ENCODE measurements at regions not wholly inside any gene's neighbourhood (a gene's known extent, or its start where the extent isn't known, plus 50 kb on each side); places are given as distances from the start of the nearest gene placed in this dataset.

GRCh38 chr5:68658810-68659372 is 434.9 kb upstream of the SLC30A5 start:
- no peak overlapping the region for H3K4me3 Mint-ChIP-seq
- no peak overlapping the region for H3K27ac ChIP-seq (ENCODE audit: low read depth in 1 of 2, low read length in 2 of 2)
- intact Hi-C loops (cut with DNase I, micrococcal nuclease): no loop called here
- ChIA-PET POLR2A (no interaction called here), CTCF (no interaction called here)
- H3K27me3 ChIP-seq (ENCODE audit: control insufficient read depth in 1 of 2, insufficient read depth in 2 of 2, low read length in 2 of 2): no peaks in the 10 kb centered on the region
- H3K9me3 ChIP-seq (ENCODE audit: control insufficient read depth in 1 of 2, insufficient read depth in 1 of 2, low read length in 2 of 2): no peaks in the 10 kb centered on the region
- H3K36me3 ChIP-seq (ENCODE audit: insufficient read depth, low read length): no peaks in the 10 kb centered on the region
- no peak overlapping the region for H3K27ac Mint-ChIP-seq
- no peaks in the 10 kb centered on the region for H3K9me3 Mint-ChIP-seq
- H3K4me1 ChIP-seq (ENCODE audit: insufficient read depth, low read length): no peaks in the 10 kb centered on the region
- ATAC-seq (ENCODE audit: poor library complexity) (no peak), DNase-seq (no peak)
- no peak overlapping the region for H3K4me3 ChIP-seq (ENCODE audit: low read length)
- no peak for TF ChIP-seq CTCF (IDR thresholded peaks at IDR 0.05)
- no peaks in the 10 kb centered on the region for H3K36me3 Mint-ChIP-seq (ENCODE audit: low read depth)
- H3K4me1 Mint-ChIP-seq (ENCODE audit: low read depth): no peaks in the 10 kb centered on the region
- H3K27me3 Mint-ChIP-seq: no peaks in the 10 kb centered on the region

GRCh38 chr5:68659881-68660280 is 433.9 kb upstream of the SLC30A5 start:
- TF ChIP-seq CTCF (IDR thresholded peaks at IDR 0.05): no peak
- POLR2A ChIA-PET: no interaction called here
- Mint-ChIP-seq H3K27me3 (no peaks in the 10 kb centered on the region), H3K36me3 (ENCODE audit: low read depth) (no peaks in the 10 kb centered on the region), H3K27ac (no peak overlapping the region), H3K4me3 (no peak overlapping the region), H3K4me1 (ENCODE audit: low read depth) (no peaks in the 10 kb centered on the region), H3K9me3 (no peaks in the 10 kb centered on the region)
- Histone ChIP-seq H3K36me3 (ENCODE audit: insufficient read depth, low read length) (no peaks in the 10 kb centered on the region), H3K9me3 (ENCODE audit: control insufficient read depth in 1 of 2, insufficient read depth in 1 of 2, low read length in 2 of 2) (no peaks in the 10 kb centered on the region), H3K4me3 (ENCODE audit: low read length) (no peak overlapping the region), H3K27me3 (ENCODE audit: control insufficient read depth in 1 of 2, insufficient read depth in 2 of 2, low read length in 2 of 2) (no peaks in the 10 kb centered on the region), H3K4me1 (ENCODE audit: insufficient read depth, low read length) (no peaks in the 10 kb centered on the region), H3K27ac (ENCODE audit: low read depth in 1 of 2, low read length in 2 of 2) (no peak overlapping the region)
- intact Hi-C loops (cut with DNase I, micrococcal nuclease): loop anchor here in 1 of 2 experiments (10.0 kb wide), 1 partner anchor 1415 kb away; no protein-coding TSS in a partner anchor
- no peak for DNase-seq
- ATAC-seq (ENCODE audit: poor library complexity): no peak
- CTCF ChIA-PET: no interaction called here

GRCh38 chr5:68661237-68661636 is 432.6 kb upstream of the SLC30A5 start:
- Histone ChIP-seq H3K27ac (ENCODE audit: low read depth in 1 of 2, low read length in 2 of 2) (no peak overlapping the region), H3K4me3 (ENCODE audit: low read length) (no peak overlapping the region), H3K36me3 (ENCODE audit: insufficient read depth, low read length) (no peaks in the 10 kb centered on the region), H3K9me3 (ENCODE audit: control insufficient read depth in 1 of 2, insufficient read depth in 1 of 2, low read length in 2 of 2) (no peaks in the 10 kb centered on the region), H3K4me1 (ENCODE audit: insufficient read depth, low read length) (no peaks in the 10 kb centered on the region), H3K27me3 (ENCODE audit: control insufficient read depth in 1 of 2, insufficient read depth in 2 of 2, low read length in 2 of 2) (no peaks in the 10 kb centered on the region)
- no peak for ATAC-seq (ENCODE audit: poor library complexity)
- intact Hi-C loops (cut with DNase I, micrococcal nuclease): loop anchor here in 1 of 2 experiments (10.0 kb wide), 1 partner anchor 1416 kb away; no protein-coding TSS in a partner anchor
- CTCF ChIA-PET: interaction anchor here (1.0 kb wide), 1 partner anchor 375 kb away, joined by 3 read pairs; no protein-coding TSS in a partner anchor
- Mint-ChIP-seq H3K4me3 (no peak overlapping the region), H3K4me1 (ENCODE audit: low read depth) (no peaks in the 10 kb centered on the region), H3K27me3 (no peaks in the 10 kb centered on the region), H3K9me3 (no peaks in the 10 kb centered on the region), H3K27ac (no peak overlapping the region), H3K36me3 (ENCODE audit: low read depth) (no peaks in the 10 kb centered on the region)
- POLR2A ChIA-PET: no interaction called here
- no peak for TF ChIP-seq CTCF (IDR thresholded peaks at IDR 0.05)
- peak in 2 of 14 experiments; percentile 6 to 7 for DNase-seq

All from CD4-positive, alpha-beta T cell (primary cell).